PFSK-1 (cell line): ENCODE measurements at regions not wholly inside any gene's neighbourhood (a gene's known extent, or its start where the extent isn't known, plus 50 kb on each side); places are given as distances from the start of the nearest gene placed in this dataset.

Source experiments
- FOXP2 ChIP-seq: optimal IDR thresholded peaks from 2 replicates; pipeline ENCODE3; 2011; ENCODE audit warnings: borderline replicate concordance, control low read depth, inconsistent platforms; ENCODE audit not compliant: insufficient read depth; ENCODE audit errors: extremely low read length, extremely low read depth
- POLR2AphosphoS5 ChIP-seq: IDR thresholded peaks from 2 replicates; pipeline ENCODE4 v1.6.1; 2012; ENCODE audit warnings: low read depth, mild to moderate bottlenecking, control low read depth, low read length, moderate library complexity
- REST ChIP-seq, 2 experiments: IDR thresholded peaks; 2 replicates each; pipeline versions ENCODE4 v1.6.1 to v1.8.0; 2011 to 2012; ENCODE audit warnings: low read depth in 2 of 2, low read length in 2 of 2, control low read depth in 1 of 2, inconsistent platforms in 1 of 2, mild to moderate bottlenecking in 1 of 2, moderate library complexity in 1 of 2; ENCODE audit not compliant: insufficient read depth in 1 of 2
- SIN3A ChIP-seq: IDR thresholded peaks from 2 replicates; pipeline ENCODE4 v1.6.1; 2012; ENCODE audit warnings: mild to moderate bottlenecking, low read length, moderate library complexity, borderline replicate concordance; ENCODE audit not compliant: insufficient read depth
- TAF1 ChIP-seq: IDR thresholded peaks from 2 replicates; pipeline ENCODE4 v1.6.1; 2012; ENCODE audit warnings: low read length, control low read depth, borderline replicate concordance; ENCODE audit not compliant: insufficient read depth

DNA sequence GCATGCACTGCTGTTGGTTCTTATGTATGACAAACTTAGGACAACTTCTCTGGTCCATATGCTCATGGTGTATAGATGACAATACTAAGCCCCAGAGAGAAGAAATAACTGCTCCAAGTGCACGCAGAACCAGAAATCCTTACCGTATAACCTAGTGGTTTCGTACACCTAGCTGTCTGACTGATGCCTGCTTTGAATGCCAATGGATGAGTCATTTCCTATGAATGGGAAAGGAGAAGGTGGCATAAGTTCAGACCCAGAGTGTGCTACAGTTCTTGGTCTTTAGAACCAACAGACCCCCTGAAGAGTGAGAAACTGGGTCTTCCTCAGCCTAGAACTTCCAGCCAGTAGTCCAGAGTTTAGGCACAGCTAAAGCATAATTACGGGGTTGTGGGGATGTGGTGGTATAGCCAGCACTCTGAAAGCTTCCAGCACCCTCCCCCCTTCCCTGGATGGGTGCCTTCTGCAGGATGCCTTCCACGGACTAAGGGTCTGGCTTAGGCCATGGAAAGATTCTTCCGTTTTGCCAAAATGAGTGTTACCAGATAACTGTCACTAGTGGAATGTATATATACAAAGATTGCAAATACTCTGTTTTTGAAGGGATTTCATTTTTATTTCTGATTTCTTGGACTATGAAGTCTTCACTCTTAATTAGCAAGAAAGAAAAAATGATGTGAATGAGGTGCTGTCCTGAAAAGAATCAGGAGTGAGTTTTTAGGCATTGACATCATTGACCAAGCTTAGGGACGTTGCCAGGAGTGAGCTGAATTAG is 84.6 kb upstream of the PACRGL start:
- no peak for TF ChIP-seq FOXP2
- TF ChIP-seq TAF1: no peak

- TF ChIP-seq FOXP2 (no peak), REST (IDR thresholded peaks at IDR 0.05; ENCODE audit: insufficient read depth in 1 of 2, low read depth in 2 of 2, low read length in 2 of 2) (no peak), POLR2AphosphoS5 (no peak), TAF1 (no peak), SIN3A (no peak)
Observed at GRCh38 chr4:20616313-20616712, 83.9 kb upstream of the PACRGL start.

DNA sequence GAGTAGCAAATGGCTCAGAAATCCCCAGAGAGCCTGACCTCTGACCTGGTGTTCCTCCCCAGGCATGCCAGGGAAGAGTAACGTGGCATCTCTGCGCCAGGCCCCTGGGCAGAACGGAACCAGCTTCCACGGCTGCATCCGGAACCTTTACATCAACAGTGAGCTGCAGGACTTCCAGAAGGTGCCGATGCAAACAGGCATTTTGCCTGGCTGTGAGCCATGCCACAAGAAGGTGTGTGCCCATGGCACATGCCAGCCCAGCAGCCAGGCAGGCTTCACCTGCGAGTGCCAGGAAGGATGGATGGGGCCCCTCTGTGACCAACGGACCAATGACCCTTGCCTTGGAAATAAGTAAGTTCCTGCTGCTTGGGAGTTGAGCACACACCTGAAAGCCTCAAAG is 83.4 kb upstream of the PACRGL start:
- no peak for TF ChIP-seq FOXP2
- no peak for TF ChIP-seq SIN3A
- no peak for TF ChIP-seq POLR2AphosphoS5
- TF ChIP-seq TAF1: no peak
- no peak for TF ChIP-seq REST (IDR thresholded peaks at IDR 0.05; ENCODE audit: insufficient read depth in 1 of 2, low read depth in 2 of 2, low read length in 2 of 2)

DNA sequence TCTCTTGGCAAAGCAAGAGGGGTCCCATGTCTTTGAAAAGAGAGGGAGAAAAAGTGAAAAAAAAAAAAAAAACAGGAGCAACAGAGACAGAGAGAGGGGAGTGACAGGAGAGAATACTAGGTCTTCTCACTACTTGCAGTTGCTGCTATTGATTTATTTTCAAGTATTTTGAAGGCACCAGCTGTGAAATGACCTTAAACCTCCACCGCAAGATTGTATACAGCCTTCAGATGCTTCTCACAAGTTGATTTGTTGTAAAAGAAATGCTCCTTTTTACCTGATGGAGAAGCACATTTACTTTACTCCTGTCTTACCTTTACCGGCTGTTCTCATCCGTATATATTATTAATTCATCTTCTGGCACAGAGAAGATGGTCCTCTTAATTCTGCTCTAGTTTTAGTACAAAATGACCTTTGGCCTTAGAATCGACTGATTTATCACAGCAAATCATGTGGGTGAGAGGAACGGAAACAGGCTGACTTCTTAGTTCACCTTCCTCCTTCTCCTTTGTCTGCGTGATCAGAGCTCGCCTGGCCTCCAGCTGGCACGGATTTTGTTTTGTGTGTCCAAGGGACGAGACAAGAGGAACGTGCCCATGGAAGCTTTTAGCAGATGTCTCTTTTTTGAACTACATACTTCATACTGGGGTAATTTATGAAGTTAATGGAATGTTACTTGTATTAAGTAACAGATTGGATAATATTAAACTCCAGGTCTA is 82.4 kb upstream of the PACRGL start:
- no peak for TF ChIP-seq REST (IDR thresholded peaks at IDR 0.05; ENCODE audit: insufficient read depth in 1 of 2, low read depth in 2 of 2, low read length in 2 of 2)
- no peak for TF ChIP-seq TAF1
- no peak for TF ChIP-seq FOXP2
- no peak for TF ChIP-seq POLR2AphosphoS5
- TF ChIP-seq SIN3A: no peak

GRCh38 chr4:20618731-20619130 is 81.5 kb upstream of the PACRGL start:
- TF ChIP-seq POLR2AphosphoS5: no peak
- no peak for TF ChIP-seq TAF1
- TF ChIP-seq REST (IDR thresholded peaks at IDR 0.05; ENCODE audit: insufficient read depth in 1 of 2, low read depth in 2 of 2, low read length in 2 of 2): no peak
- no peak for TF ChIP-seq SIN3A
- no peak for TF ChIP-seq FOXP2
